Brain microvascular endothelial cell (primary cell): ENCODE measurements at regions not wholly inside any gene's neighbourhood (a gene's known extent, or its start where the extent isn't known, plus 50 kb on each side); places are given as distances from the start of the nearest gene placed in this dataset.
A peak's percentile ranks its signal among the peaks of the same experiment; 100 is the strongest.
"Not testable (repeated sequence)": the region's sequence is repeated elsewhere in the genome, so short reads cannot be mapped to it uniquely, and the experiment has no call there.

Source experiments
- DNase-seq: peaks from one replicate; pipeline ENCODE4 v3.0.0-alpha.2; 2020
- H3K27ac ChIP-seq: fragments of 250-450 bp; sonication (Bioruptor Pico); 2 replicates; pipeline ENCODE4 v1.5.1; 2020; ENCODE audit warnings: mild to moderate bottlenecking, moderate library complexity
- H3K27me3 ChIP-seq: fragments of 250-450 bp; sonication (Bioruptor Pico); replicated peaks from 2 replicates; pipeline ENCODE4 v1.5.1; 2020; ENCODE audit warnings: mild to moderate bottlenecking
- H3K36me3 ChIP-seq: fragments of 250-450 bp; sonication (Bioruptor Pico); replicated peaks from 2 replicates; pipeline ENCODE4 v1.5.1; 2020; ENCODE audit warnings: mild to moderate bottlenecking
- H3K4me3 ChIP-seq: 2 replicates; pipeline ENCODE4 v1.5.1; 2011; ENCODE audit warnings: low read depth, mild to moderate bottlenecking, control low read depth, low read length, moderate library complexity
- in situ Hi-C: cut with HindIII; loops from 2 replicates; pipeline ENCODE4 v1.10.0; 2017; ENCODE audit warnings: low sequenced_read_pairs, low pct_ligation_motif_present
- TF ChIP-seq, protein P1 (sequence below): IDR thresholded peaks from 2 replicates; pipeline ENCODE4 v1.5.1; 2011; ENCODE audit warnings: low read depth, mild to moderate bottlenecking, moderate library complexity, low read length, control low read depth, inconsistent platforms; ENCODE audit errors: missing control alignments

- H3K36me3 ChIP-seq, result no peaks in the 10 kb centered on the region
- no peak for DNase-seq
- TF ChIP-seq, protein P1, sequence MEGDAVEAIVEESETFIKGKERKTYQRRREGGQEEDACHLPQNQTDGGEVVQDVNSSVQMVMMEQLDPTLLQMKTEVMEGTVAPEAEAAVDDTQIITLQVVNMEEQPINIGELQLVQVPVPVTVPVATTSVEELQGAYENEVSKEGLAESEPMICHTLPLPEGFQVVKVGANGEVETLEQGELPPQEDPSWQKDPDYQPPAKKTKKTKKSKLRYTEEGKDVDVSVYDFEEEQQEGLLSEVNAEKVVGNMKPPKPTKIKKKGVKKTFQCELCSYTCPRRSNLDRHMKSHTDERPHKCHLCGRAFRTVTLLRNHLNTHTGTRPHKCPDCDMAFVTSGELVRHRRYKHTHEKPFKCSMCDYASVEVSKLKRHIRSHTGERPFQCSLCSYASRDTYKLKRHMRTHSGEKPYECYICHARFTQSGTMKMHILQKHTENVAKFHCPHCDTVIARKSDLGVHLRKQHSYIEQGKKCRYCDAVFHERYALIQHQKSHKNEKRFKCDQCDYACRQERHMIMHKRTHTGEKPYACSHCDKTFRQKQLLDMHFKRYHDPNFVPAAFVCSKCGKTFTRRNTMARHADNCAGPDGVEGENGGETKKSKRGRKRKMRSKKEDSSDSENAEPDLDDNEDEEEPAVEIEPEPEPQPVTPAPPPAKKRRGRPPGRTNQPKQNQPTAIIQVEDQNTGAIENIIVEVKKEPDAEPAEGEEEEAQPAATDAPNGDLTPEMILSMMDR, result no peak
- H3K27ac ChIP-seq, result no peak overlapping the region
- no peak overlapping the region for H3K4me3 ChIP-seq
- in situ Hi-C loops, result no loop called here
- H3K27me3 ChIP-seq, result no peaks in the 10 kb centered on the region
These were observed 87.2 kb upstream of the DIO2 start for GRCh38 chr14:80298491-80299017.

DNA sequence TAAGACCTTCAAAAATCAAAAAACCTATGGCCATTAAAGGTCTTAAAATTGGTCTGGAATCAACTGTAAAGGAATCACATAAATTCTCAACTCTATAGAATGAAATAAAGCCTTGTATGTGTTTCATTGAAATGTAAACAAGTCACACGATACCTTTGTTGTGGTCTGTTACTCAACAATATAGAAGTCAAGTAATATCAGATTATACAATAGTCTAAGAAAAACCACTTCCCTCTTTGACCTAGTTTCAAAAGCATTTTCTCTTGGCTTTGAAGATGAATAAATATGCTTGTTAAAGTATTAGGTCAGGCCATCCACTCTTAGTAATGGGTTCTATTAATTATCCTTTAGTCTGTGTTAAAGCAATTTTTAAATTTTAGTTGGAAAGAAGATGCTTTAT is 79.8 kb upstream of the DIO2 start:
- H3K36me3 ChIP-seq, result no peaks in the 10 kb centered on the region
- no peak overlapping the region for H3K27ac ChIP-seq
- no peaks in the 10 kb centered on the region for H3K27me3 ChIP-seq
- TF ChIP-seq, protein P1, result no peak
- in situ Hi-C loops, result no loop called here
- DNase-seq, result no peak
- no peak overlapping the region for H3K4me3 ChIP-seq

DNA sequence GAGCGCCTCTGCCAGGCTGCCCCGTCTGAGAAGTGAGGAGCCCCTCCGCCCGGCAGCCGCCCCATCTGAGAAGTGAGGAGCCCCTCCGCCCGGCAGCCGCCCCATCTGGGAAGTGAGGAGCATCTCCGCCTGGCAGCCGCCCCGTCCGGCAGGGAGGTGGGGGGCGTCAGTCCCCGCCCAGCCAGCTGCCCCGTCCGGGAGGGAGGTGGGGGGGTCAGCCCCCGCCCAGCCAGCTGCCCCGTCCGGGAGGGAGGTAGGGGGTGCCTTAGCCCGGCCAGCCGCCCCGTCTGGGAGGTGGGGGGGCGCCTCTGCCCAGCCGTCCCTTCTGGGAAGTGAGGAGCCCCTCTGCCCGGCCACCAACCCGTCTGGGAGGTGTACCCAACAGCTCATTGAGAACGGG is 75.4 kb upstream of the DIO2 start:
- H3K36me3 ChIP-seq, H3K27ac ChIP-seq, in situ Hi-C loops, H3K4me3 ChIP-seq, H3K27me3 ChIP-seq, DNase-seq: not testable (repeated sequence)

GRCh38 chr14:80278293-80279023 is 67.2 kb upstream of the DIO2 start:
- in situ Hi-C loops, result no loop called here
- Histone ChIP-seq H3K4me3 (no peak overlapping the region), H3K27me3 (no peaks in the 10 kb centered on the region), H3K27ac (no peak overlapping the region), H3K36me3 (no peaks in the 10 kb centered on the region)
- TF ChIP-seq, protein P1, result no peak
- DNase-seq, result no peak

GRCh38 chr14:80275208-80275850 is 64.0 kb upstream of the DIO2 start:
- H3K36me3 ChIP-seq, result no peaks in the 10 kb centered on the region
- in situ Hi-C loops, result no loop called here
- peak; percentile 29 for DNase-seq
- TF ChIP-seq, protein P1, result no peak
- H3K27me3 ChIP-seq, result no peaks in the 10 kb centered on the region
- H3K27ac ChIP-seq, result no peak overlapping the region
- no peak overlapping the region for H3K4me3 ChIP-seq

DNA sequence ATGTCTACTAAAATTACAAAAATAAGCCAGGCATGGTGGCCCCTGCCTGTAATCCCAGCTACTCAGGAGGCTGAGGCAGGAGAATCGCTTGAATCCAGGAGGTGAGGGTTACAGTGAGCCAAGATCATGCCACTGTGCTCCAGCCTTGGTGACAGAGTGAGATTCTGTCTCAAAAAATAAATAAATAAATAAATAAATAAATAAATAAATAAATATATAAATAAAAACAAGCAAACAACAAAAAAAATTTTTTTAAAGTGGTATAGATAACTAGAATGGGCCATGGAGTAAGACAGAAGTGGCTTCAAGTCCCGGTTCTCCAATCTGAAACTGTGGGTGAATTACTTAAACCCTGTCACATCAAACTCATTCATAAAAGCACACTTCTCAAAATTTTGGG is 63.0 kb upstream of the DIO2 start:
- DNase-seq, H3K4me3 ChIP-seq, H3K27me3 ChIP-seq, H3K27ac ChIP-seq, in situ Hi-C loops, H3K36me3 ChIP-seq: not testable (repeated sequence)
